MCF 10A (cell line): ENCODE measurements at regions not wholly inside any gene's neighbourhood (a gene's known extent, or its start where the extent isn't known, plus 50 kb on each side); places are given as distances from the start of the nearest gene placed in this dataset.
"Not testable (repeated sequence)": the region's sequence is repeated elsewhere in the genome, so short reads cannot be mapped to it uniquely, and the experiment has no call there.

Source experiments
- BruUV-seq: library from RNA; stranded (reverse); fragments of 400-500 nt; replicated peaks from 2 replicates; lab custom pipeline; 2021; lab: Mats Ljungman, UMichigan
- CTCF ChIA-PET: fragments of 300-600 bp; sonication (Branson Sonifier 250); formaldehyde crosslinking; extraction: SDS; loops from one replicate; lab custom pipeline; 2021; ENCODE audit warnings: antibody characterized with exemption, inconsistent platforms; lab: Yijun Ruan, JAX
- POLR2A ChIA-PET: fragments of 300-600, 350-650 bp; sonication (Branson Sonifier 250); formaldehyde crosslinking; extraction: SDS; loops from one replicate; lab custom pipeline; 2020; ENCODE audit warnings: antibody characterized with exemption, inconsistent platforms; lab: Yijun Ruan, JAX
- DNase-seq: peaks from one replicate; pipeline ENCODE4 v3.0.0-alpha.2; 2018; ENCODE audit not compliant: unreplicated experiment
- H3K27ac Mint-ChIP-seq: one replicate; pipeline ENCODE4 v1.8.0; 2022; ENCODE audit warnings: mild to moderate bottlenecking, low read depth, mixed read lengths; ENCODE audit not compliant: unreplicated experiment
- H3K27me3 Mint-ChIP-seq: one replicate; pipeline ENCODE4 v1.8.0; 2022; ENCODE audit warnings: mixed read lengths; ENCODE audit not compliant: insufficient read depth, unreplicated experiment
- H3K36me3 Mint-ChIP-seq: one replicate; pipeline ENCODE4 v1.8.0; 2022; ENCODE audit warnings: mild to moderate bottlenecking, moderate library complexity, mixed read lengths; ENCODE audit not compliant: insufficient read depth, unreplicated experiment
- H3K4me1 Mint-ChIP-seq: one replicate; pipeline ENCODE4 v1.8.0; 2022; ENCODE audit warnings: mixed read lengths; ENCODE audit not compliant: insufficient read depth, unreplicated experiment
- H3K4me3 Mint-ChIP-seq: one replicate; pipeline ENCODE4 v1.8.0; 2022; ENCODE audit warnings: mild to moderate bottlenecking, moderate library complexity, mixed read lengths; ENCODE audit not compliant: unreplicated experiment
- H3K9me3 Mint-ChIP-seq: one replicate; pipeline ENCODE4 v1.8.0; 2022; ENCODE audit warnings: mixed read lengths; ENCODE audit not compliant: unreplicated experiment
- CTCF ChIP-seq: fragments of 200-600 bp; IDR thresholded peaks from one replicate; pipeline ENCODE4 v1.8.0; 2022; ENCODE audit warnings: antibody characterized with exemption, mild to moderate bottlenecking; ENCODE audit not compliant: unreplicated experiment
- intact Hi-C: fragments of 100-400 bp; cut with micrococcal nuclease; formaldehyde crosslinking; loops from 2 replicates; pipeline ENCODE4 v1.14.1; 2022

GRCh38 chr7:68248973-68249372 lies 1252.3 kb downstream of the TYW1 start:
- no peak for TF ChIP-seq CTCF
- Mint-ChIP-seq H3K27ac (no peak overlapping the region), H3K4me1 (no peaks in the 10 kb centered on the region), H3K9me3 (peaks cover 36% of the 10 kb centered on the region), H3K36me3 (no peaks in the 10 kb centered on the region), H3K4me3 (no peak overlapping the region), H3K27me3 (no peaks in the 10 kb centered on the region)
- CTCF ChIA-PET: no interaction called here
- POLR2A ChIA-PET: no interaction called here
- no TSS peak for BruUV-seq
- no peak for DNase-seq
- intact Hi-C loops: no loop called here

- TF ChIP-seq CTCF: no peak
- Mint-ChIP-seq H3K9me3 (peaks cover 33% of the 10 kb centered on the region), H3K4me3 (no peak overlapping the region), H3K27ac (no peak overlapping the region), H3K27me3 (no peaks in the 10 kb centered on the region), H3K4me1 (no peaks in the 10 kb centered on the region), H3K36me3 (no peaks in the 10 kb centered on the region)
- no TSS peak for BruUV-seq
- ChIA-PET CTCF (no interaction called here), POLR2A (no interaction called here)
- intact Hi-C loops: no loop called here
- DNase-seq: no peak
These were observed 1253.0 kb downstream of the TYW1 start for GRCh38 chr7:68249611-68250010.

GRCh38 chr7:68250143-68250542 lies 1253.5 kb downstream of the TYW1 start:
- TF ChIP-seq CTCF: no peak
- Mint-ChIP-seq H3K27ac (no peak overlapping the region), H3K4me1 (no peaks in the 10 kb centered on the region), H3K4me3 (no peak overlapping the region), H3K36me3 (no peaks in the 10 kb centered on the region), H3K9me3 (peaks cover 36% of the 10 kb centered on the region), H3K27me3 (no peaks in the 10 kb centered on the region)
- ChIA-PET POLR2A (no interaction called here), CTCF (interaction anchor here (0.6 kb wide), 1 partner anchor 26 kb away, joined by 3 read pairs; no protein-coding TSS in a partner anchor)
- BruUV-seq: no TSS peak
- intact Hi-C loops: no loop called here
- no peak for DNase-seq

- H3K4me3 Mint-ChIP-seq, H3K4me1 Mint-ChIP-seq, H3K27ac Mint-ChIP-seq, CTCF ChIA-PET, BruUV-seq, H3K36me3 Mint-ChIP-seq, H3K27me3 Mint-ChIP-seq, POLR2A ChIA-PET, DNase-seq, intact Hi-C loops: not testable (repeated sequence)
- H3K9me3 Mint-ChIP-seq: peaks cover 37% of the 10 kb centered on the region
These were observed 1258.2 kb downstream of the TYW1 start for GRCh38 chr7:68254815-68255214.

GRCh38 chr7:68256295-68256694 lies 1259.7 kb downstream of the TYW1 start:
- ChIA-PET CTCF (no interaction called here), POLR2A (no interaction called here)
- intact Hi-C loops: no loop called here
- no peak for DNase-seq
- Mint-ChIP-seq H3K4me1 (no peaks in the 10 kb centered on the region), H3K27me3 (no peaks in the 10 kb centered on the region), H3K4me3 (no peak overlapping the region), H3K27ac (no peak overlapping the region), H3K9me3 (peaks cover 46% of the 10 kb centered on the region), H3K36me3 (peaks cover 6% of the 10 kb centered on the region)
- TF ChIP-seq CTCF: no peak
- BruUV-seq: no TSS peak
